Activated B cell treated with CpG ODN at 0.5 μM for 24 hours (primary cell): ENCODE measurements at regions not wholly inside any gene's neighbourhood (a gene's known extent, or its start where the extent isn't known, plus 50 kb on each side); places are given as distances from the start of the nearest gene placed in this dataset.

Experiments used
- ATAC-seq: fragments of 200-7000 bp; cut with Tn5 transposase; one replicate; pipeline ENCODE4 v1.10.0; 2021; ENCODE audit warnings: low read depth, mild to moderate bottlenecking, moderate library complexity
- CTCF ChIA-PET: fragments of 350-600 bp; sonication (Branson Sonifier 250); formaldehyde crosslinking; loops from one replicate; lab custom pipeline; 2021; ENCODE audit warnings: antibody characterized with exemption; lab: Charles Lee
- POLR2A ChIA-PET: fragments of 350-600 bp; sonication (Branson Sonifier 250); formaldehyde crosslinking; loops from one replicate; lab custom pipeline; 2021; ENCODE audit warnings: antibody characterized with exemption; lab: Charles Lee
- DNase-seq: peaks from one replicate; pipeline ENCODE4 v3.0.0; 2022
- H3K27ac Mint-ChIP-seq: one replicate; pipeline ENCODE4 v1.8.0; 2020; ENCODE audit warnings: mixed read lengths
- H3K27me3 Mint-ChIP-seq: one replicate; pipeline ENCODE4 v1.8.0; 2021; ENCODE audit warnings: mixed read lengths
- H3K36me3 Mint-ChIP-seq: one replicate; pipeline ENCODE4 v1.8.0; 2021; ENCODE audit warnings: low read depth, mixed read lengths
- H3K4me1 Mint-ChIP-seq: one replicate; pipeline ENCODE4 v1.8.0; 2021; ENCODE audit warnings: mixed read lengths
- H3K4me3 Mint-ChIP-seq: one replicate; pipeline ENCODE4 v1.8.0; 2020; ENCODE audit warnings: mild to moderate bottlenecking, mixed read lengths
- H3K9me3 Mint-ChIP-seq: one replicate; pipeline ENCODE4 v1.8.0; 2020; ENCODE audit warnings: mixed read lengths
- CTCF ChIP-seq: fragments of 200-600 bp; IDR thresholded peaks from one replicate; pipeline ENCODE4 v1.8.0; 2022; ENCODE audit warnings: antibody characterized with exemption, mild to moderate bottlenecking
- intact Hi-C: fragments of 100-400 bp; cut with micrococcal nuclease; formaldehyde crosslinking; loops from one replicate; pipeline ENCODE4 v1.15.1; 2024

- H3K27me3 Mint-ChIP-seq = no peaks in the 10 kb centered on the region
- intact Hi-C loops = loop anchor here (2.0 to 5.0 kb wide), 2 partner anchors 19 to 34 kb away; no protein-coding TSS in a partner anchor
- no peak overlapping the region for H3K27ac Mint-ChIP-seq
- H3K9me3 Mint-ChIP-seq = no peaks in the 10 kb centered on the region
- ChIA-PET CTCF (no interaction called here), POLR2A (no interaction called here)
- ATAC-seq (peak; percentile 18), DNase-seq (no peak)
- TF ChIP-seq CTCF = no peak
- no peak overlapping the region for H3K4me3 Mint-ChIP-seq
- no peaks in the 10 kb centered on the region for H3K36me3 Mint-ChIP-seq
- peaks cover 23% of the 10 kb centered on the region for H3K4me1 Mint-ChIP-seq
Measured at GRCh38 chr6:62391358-62391757, 105.3 kb upstream of the KHDRBS2 start.

- POLR2A ChIA-PET = no interaction called here
- H3K9me3 Mint-ChIP-seq = no peaks in the 10 kb centered on the region
- CTCF ChIA-PET = no interaction called here
- intact Hi-C loops = loop anchor here (2.0 to 5.0 kb wide), 2 partner anchors 18 to 33 kb away; no protein-coding TSS in a partner anchor
- peak; percentile 31 for ATAC-seq
- no peak overlapping the region for H3K4me3 Mint-ChIP-seq
- H3K4me1 Mint-ChIP-seq = peaks cover 23% of the 10 kb centered on the region
- H3K36me3 Mint-ChIP-seq = no peaks in the 10 kb centered on the region
- DNase-seq = no peak
- no peak overlapping the region for H3K27ac Mint-ChIP-seq
- no peaks in the 10 kb centered on the region for H3K27me3 Mint-ChIP-seq
- TF ChIP-seq CTCF = no peak
Measured at GRCh38 chr6:62390401-62390800, 104.4 kb upstream of the KHDRBS2 start.

- Mint-ChIP-seq H3K9me3 (no peaks in the 10 kb centered on the region), H3K4me1 (peaks cover 26% of the 10 kb centered on the region), H3K36me3 (peaks cover 3% of the 10 kb centered on the region), H3K27ac (no peak overlapping the region), H3K4me3 (no peak overlapping the region), H3K27me3 (no peaks in the 10 kb centered on the region)
- TF ChIP-seq CTCF = no peak
- intact Hi-C loops = loop anchor here (2.0 kb wide), 1 partner anchor 19 kb away; no protein-coding TSS in a partner anchor
- POLR2A ChIA-PET = interaction anchor here (1.5 kb wide), 1 partner anchor 85 kb away, joined by 3 read pairs; the partner anchor contains the start of gene KHDRBS2
- ATAC-seq (peak; percentile 48), DNase-seq (no peak)
- CTCF ChIA-PET = no interaction called here
Measured at GRCh38 chr6:62371453-62372210, 85.6 kb upstream of the KHDRBS2 start.

GRCh38 chr6:62367601-62368000 lies 81.6 kb upstream of the KHDRBS2 start:
- ATAC-seq (peak; percentile 89), DNase-seq (no peak)
- peak overlapping the region; percentile 85 for H3K27ac Mint-ChIP-seq
- H3K27me3 Mint-ChIP-seq = no peaks in the 10 kb centered on the region
- H3K9me3 Mint-ChIP-seq = peaks cover 3% of the 10 kb centered on the region
- peak overlapping the region; percentile 79 for H3K4me3 Mint-ChIP-seq
- peaks cover 3% of the 10 kb centered on the region for H3K36me3 Mint-ChIP-seq
- intact Hi-C loops = loop anchor here (1.0 kb wide), 2 partner anchors 69 to 81 kb away; partner anchors contain the start of gene KHDRBS2
- peaks cover 25% of the 10 kb centered on the region for H3K4me1 Mint-ChIP-seq
- TF ChIP-seq CTCF = no peak
- POLR2A ChIA-PET = interaction anchor here (0.6 to 1.1 kb wide), 2 partner anchors 69 to 82 kb away, joined by 3 to 9 read pairs; partner anchors contain the start of gene KHDRBS2
- CTCF ChIA-PET = no interaction called here

GRCh38 chr6:62362097-62362496 lies 76.1 kb upstream of the KHDRBS2 start:
- intact Hi-C loops = no loop called here
- ATAC-seq (no peak), DNase-seq (no peak)
- H3K27me3 Mint-ChIP-seq = no peaks in the 10 kb centered on the region
- TF ChIP-seq CTCF = no peak
- CTCF ChIA-PET = no interaction called here
- H3K36me3 Mint-ChIP-seq = no peaks in the 10 kb centered on the region
- peaks cover 12% of the 10 kb centered on the region for H3K4me1 Mint-ChIP-seq
- POLR2A ChIA-PET = no interaction called here
- H3K9me3 Mint-ChIP-seq = peaks cover 3% of the 10 kb centered on the region
- no peak overlapping the region for H3K27ac Mint-ChIP-seq
- H3K4me3 Mint-ChIP-seq = no peak overlapping the region
